GM23338 (cell line): ENCODE measurements at regions not wholly inside any gene's neighbourhood (a gene's known extent, or its start where the extent isn't known, plus 50 kb on each side); places are given as distances from the start of the nearest gene placed in this dataset. TPM values are rescaled to one million over a fixed set of nuclear protein-coding genes. Genes with fewer than 3 reads are reported as not detected.
"Not testable (repeated sequence)": the region's sequence is repeated elsewhere in the genome, so short reads cannot be mapped to it uniquely, and the experiment has no call there.

Experiments
- ATAC-seq: fragments of 200-7000 bp; cut with Tn5 transposase; 3 replicates; pipeline ENCODE4 v1.9.1; 2020
- DNase-seq: peaks from one replicate; pipeline ENCODE4 v3.0.0-alpha.2; 2015; ENCODE audit warnings: low spot score
- H2AFZ ChIP-seq: fragments of 200-600 bp; sonication (generic); 2 replicates; pipeline ENCODE4 v1.8.0; 2016; ENCODE audit warnings: antibody characterized with exemption, mild to moderate bottlenecking, moderate library complexity
- H3F3A ChIP-seq: fragments of 200-600 bp; sonication (generic); replicated peaks from 2 replicates; pipeline ENCODE4 v1.8.0; 2017; ENCODE audit warnings: antibody characterized with exemption, mixed run types, low read depth
- H3K27ac ChIP-seq: fragments of 200-600 bp; sonication (generic); 2 replicates; pipeline ENCODE4 v1.6.1; 2016; ENCODE audit warnings: low read depth
- H3K27me3 ChIP-seq: fragments of 200-600 bp; sonication (generic); 2 replicates; pipeline ENCODE4 v1.8.0; 2016; ENCODE audit warnings: mild to moderate bottlenecking, mixed run types, moderate library complexity; ENCODE audit not compliant: insufficient read depth
- H3K36me3 ChIP-seq: fragments of 200-600 bp; sonication (generic); 2 replicates; pipeline ENCODE4 v1.8.0; 2016; ENCODE audit warnings: mild to moderate bottlenecking; ENCODE audit not compliant: insufficient read depth
- H3K4me1 ChIP-seq: fragments of 200-600 bp; sonication (generic); 2 replicates; pipeline ENCODE4 v1.8.0; 2016; ENCODE audit warnings: mild to moderate bottlenecking, moderate library complexity; ENCODE audit not compliant: insufficient read depth
- H3K4me2 ChIP-seq: fragments of 200-600 bp; sonication (generic); 2 replicates; pipeline ENCODE4 v1.7.1; 2017; ENCODE audit warnings: mixed run types
- H3K4me3 ChIP-seq: fragments of 200-600 bp; sonication (generic); 2 replicates; pipeline ENCODE4 v1.6.1; 2016; ENCODE audit warnings: mixed run types
- H3K79me2 ChIP-seq: fragments of 200-600 bp; sonication (generic); replicated peaks from 2 replicates; pipeline ENCODE4 v1.8.0; 2017; ENCODE audit warnings: mild to moderate bottlenecking; ENCODE audit not compliant: insufficient read depth
- H3K9me2 ChIP-seq: fragments of 200-600 bp; sonication (generic); 2 replicates; pipeline ENCODE4 v1.8.0; 2017; ENCODE audit not compliant: insufficient read depth
- H4K20me1 ChIP-seq: fragments of 200-600 bp; sonication (generic); replicated peaks from 2 replicates; pipeline ENCODE4 v1.8.0; 2017; ENCODE audit warnings: mild to moderate bottlenecking; ENCODE audit not compliant: insufficient read depth
- H3K27ac Mint-ChIP-seq: 2 replicates; pipeline ENCODE4 v1.8.0; 2020; ENCODE audit warnings: inconsistent platforms, mild to moderate bottlenecking, moderate library complexity, mixed read lengths
- H3K27me3 Mint-ChIP-seq: 3 replicates; pipeline ENCODE4 v1.8.0; 2022; ENCODE audit warnings: low read depth, mild to moderate bottlenecking, moderate library complexity, mixed read lengths, inconsistent platforms; ENCODE audit not compliant: insufficient read depth, poor library complexity
- H3K36me3 Mint-ChIP-seq: 3 replicates; pipeline ENCODE4 v1.8.0; 2021; ENCODE audit warnings: low read depth, mild to moderate bottlenecking, inconsistent platforms, moderate library complexity, mixed read lengths
- H3K4me1 Mint-ChIP-seq: 3 replicates; pipeline ENCODE4 v1.8.0; 2020; ENCODE audit warnings: mild to moderate bottlenecking, inconsistent platforms, mixed read lengths
- H3K4me3 Mint-ChIP-seq: 3 replicates; pipeline ENCODE4 v1.8.0; 2021; ENCODE audit warnings: moderate library complexity, mild to moderate bottlenecking, inconsistent platforms, mixed read lengths
- H3K9me3 Mint-ChIP-seq: 3 replicates; pipeline ENCODE4 v1.8.0; 2020; ENCODE audit warnings: moderate library complexity, mild to moderate bottlenecking, inconsistent platforms, mixed read lengths
- CREB1 ChIP-seq: fragments of 250-450 bp; sonication (Bioruptor Pico); IDR thresholded peaks from 2 replicates; pipeline ENCODE4 v1.5.0; 2020; ENCODE audit warnings: low read depth, mild to moderate bottlenecking, moderate library complexity
- JUNB ChIP-seq: IDR thresholded peaks from one replicate; pipeline ENCODE4 v1.6.1; 2016; ENCODE audit warnings: antibody characterized with exemption; ENCODE audit not compliant: unreplicated experiment
- ZNF331 ChIP-seq: fragments of 250-450 bp; sonication (Bioruptor Pico); IDR thresholded peaks from 2 replicates; pipeline ENCODE4 v1.5.0; 2020; ENCODE audit warnings: low read depth, mild to moderate bottlenecking, moderate library complexity
- small RNA-seq: library from RNA; depleted of rRNA; stranded (forward); fragments of <200 nt; gene quantifications from one replicate; pipeline ENCODE3, GENCODE V24; 2014; ENCODE audit warnings: low replicate concordance
- TF ChIP-seq, protein P1 (sequence below): IDR thresholded peaks from one replicate; pipeline ENCODE4 v1.6.1; 2018; ENCODE audit warnings: antibody characterized with exemption; ENCODE audit not compliant: unreplicated experiment

DNA sequence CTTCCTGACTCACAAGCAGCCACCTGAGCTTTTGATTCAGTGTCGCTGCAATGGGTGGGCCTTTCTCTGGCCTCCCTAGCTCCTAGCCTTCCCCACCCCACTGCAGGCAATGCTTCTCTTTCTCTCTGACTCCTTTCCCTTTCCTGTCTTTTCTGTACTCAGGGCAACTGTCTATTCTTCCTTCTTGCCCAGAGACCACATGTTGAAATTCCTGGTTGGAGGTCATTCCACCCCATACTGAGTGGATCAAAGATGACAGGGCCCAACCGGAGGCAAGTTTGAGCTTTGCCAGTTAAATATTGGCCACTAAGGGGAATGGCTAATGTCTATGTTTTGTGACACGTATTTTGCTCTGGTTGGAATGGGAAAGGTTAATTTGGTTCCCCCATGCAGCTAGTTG lies 65.2 kb upstream of the ARID1A start (continued):
- no peak for TF ChIP-seq CREB1 (CRISPR knock-in tag)
- TF ChIP-seq JUNB, result no peak

DNA sequence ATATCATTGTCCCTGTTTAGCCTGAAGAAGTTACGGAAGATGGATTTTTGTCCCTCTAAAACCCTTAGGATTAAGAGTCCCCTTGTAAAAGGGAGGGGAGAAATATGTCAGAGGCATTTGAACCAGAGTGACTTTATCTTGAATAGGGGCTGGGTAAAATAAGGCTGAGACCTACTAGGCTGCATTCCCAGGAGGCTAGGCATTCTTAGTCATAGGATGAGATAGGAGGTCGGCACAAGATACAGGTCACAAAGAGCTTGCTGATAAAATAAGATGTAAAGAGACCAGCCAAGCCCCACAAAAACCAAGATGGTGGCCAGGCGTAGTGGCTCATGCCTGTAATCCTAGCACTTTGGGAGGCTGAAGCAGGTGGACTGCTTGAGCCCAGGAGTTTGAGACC lies 60.0 kb upstream of the ARID1A start:
- H3K4me3 Mint-ChIP-seq, H2AFZ ChIP-seq, H3K4me1 Mint-ChIP-seq, H3K4me3 ChIP-seq, H4K20me1 ChIP-seq, H3K27me3 ChIP-seq, H3K36me3 ChIP-seq, H3K79me2 ChIP-seq, H3K4me2 ChIP-seq, H3F3A ChIP-seq, H3K9me3 Mint-ChIP-seq, H3K27me3 Mint-ChIP-seq, H3K27ac ChIP-seq, H3K27ac Mint-ChIP-seq, H3K36me3 Mint-ChIP-seq, H3K9me2 ChIP-seq, DNase-seq, H3K4me1 ChIP-seq, ATAC-seq: not testable (repeated sequence)

DNA sequence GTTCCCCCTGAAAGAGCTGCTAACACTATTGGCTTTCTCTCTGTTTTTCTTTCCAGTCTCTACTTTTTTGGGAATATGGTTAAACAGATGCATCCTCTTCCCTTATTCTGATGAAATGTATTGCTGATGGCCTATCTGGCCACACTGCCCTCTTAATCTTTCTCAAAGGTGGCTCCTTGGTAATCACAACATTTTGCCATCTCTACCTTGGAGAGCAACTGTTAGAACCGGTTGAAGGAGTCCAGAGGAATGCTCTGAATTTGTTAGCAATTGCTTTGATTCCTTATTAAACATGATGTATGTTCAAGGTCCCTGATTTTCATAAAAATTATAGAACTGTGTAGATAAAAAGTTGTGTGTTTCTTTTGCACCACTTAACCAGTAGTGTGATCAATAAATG lies 50.1 kb upstream of the ARID1A start:
- H3K4me3 ChIP-seq, result no peak overlapping the region
- no peaks in the 10 kb centered on the region for H3K9me3 Mint-ChIP-seq

More for the DNA sequence above, 50.1 kb upstream of the ARID1A start:
- H3K79me2 ChIP-seq, result no peaks in the 10 kb centered on the region
- H4K20me1 ChIP-seq, result no peaks in the 10 kb centered on the region
- no peak overlapping the region for H3K4me2 ChIP-seq
- H3F3A ChIP-seq, result no peaks in the 10 kb centered on the region
- Mint-ChIP-seq H3K36me3 (no peaks in the 10 kb centered on the region), H3K4me3 (no peak overlapping the region), H3K4me1 (no peaks in the 10 kb centered on the region), H3K27ac (no peak overlapping the region), H3K27me3 (peaks cover 10% of the 10 kb centered on the region)
- H3K9me2 ChIP-seq, result no peaks in the 10 kb centered on the region
- H3K36me3 ChIP-seq, result no peaks in the 10 kb centered on the region
- no peaks in the 10 kb centered on the region for H3K4me1 ChIP-seq
- no peak for TF ChIP-seq ZNF331 (CRISPR knock-in tag)
- TF ChIP-seq, protein P1, sequence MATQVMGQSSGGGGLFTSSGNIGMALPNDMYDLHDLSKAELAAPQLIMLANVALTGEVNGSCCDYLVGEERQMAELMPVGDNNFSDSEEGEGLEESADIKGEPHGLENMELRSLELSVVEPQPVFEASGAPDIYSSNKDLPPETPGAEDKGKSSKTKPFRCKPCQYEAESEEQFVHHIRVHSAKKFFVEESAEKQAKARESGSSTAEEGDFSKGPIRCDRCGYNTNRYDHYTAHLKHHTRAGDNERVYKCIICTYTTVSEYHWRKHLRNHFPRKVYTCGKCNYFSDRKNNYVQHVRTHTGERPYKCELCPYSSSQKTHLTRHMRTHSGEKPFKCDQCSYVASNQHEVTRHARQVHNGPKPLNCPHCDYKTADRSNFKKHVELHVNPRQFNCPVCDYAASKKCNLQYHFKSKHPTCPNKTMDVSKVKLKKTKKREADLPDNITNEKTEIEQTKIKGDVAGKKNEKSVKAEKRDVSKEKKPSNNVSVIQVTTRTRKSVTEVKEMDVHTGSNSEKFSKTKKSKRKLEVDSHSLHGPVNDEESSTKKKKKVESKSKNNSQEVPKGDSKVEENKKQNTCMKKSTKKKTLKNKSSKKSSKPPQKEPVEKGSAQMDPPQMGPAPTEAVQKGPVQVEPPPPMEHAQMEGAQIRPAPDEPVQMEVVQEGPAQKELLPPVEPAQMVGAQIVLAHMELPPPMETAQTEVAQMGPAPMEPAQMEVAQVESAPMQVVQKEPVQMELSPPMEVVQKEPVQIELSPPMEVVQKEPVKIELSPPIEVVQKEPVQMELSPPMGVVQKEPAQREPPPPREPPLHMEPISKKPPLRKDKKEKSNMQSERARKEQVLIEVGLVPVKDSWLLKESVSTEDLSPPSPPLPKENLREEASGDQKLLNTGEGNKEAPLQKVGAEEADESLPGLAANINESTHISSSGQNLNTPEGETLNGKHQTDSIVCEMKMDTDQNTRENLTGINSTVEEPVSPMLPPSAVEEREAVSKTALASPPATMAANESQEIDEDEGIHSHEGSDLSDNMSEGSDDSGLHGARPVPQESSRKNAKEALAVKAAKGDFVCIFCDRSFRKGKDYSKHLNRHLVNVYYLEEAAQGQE, result peak; percentile 28
- H3K27ac ChIP-seq, result no peak overlapping the region
- no peak for DNase-seq
- ATAC-seq, result no peak
- H2AFZ ChIP-seq, result no peak overlapping the region
- H3K27me3 ChIP-seq, result no peaks in the 10 kb centered on the region

Small RNA genes in the stretch of these regions (small RNA-seq; reads per million reads assigned to genes)
- gene AL627313.1 (not detected), gene RF01210 (not detected)
